ENCODE measurements at regions not wholly inside any gene's neighbourhood (a gene's known extent, or its start where the extent isn't known, plus 50 kb on each side); places are given as distances from the start of the nearest gene placed in this dataset.
A peak's percentile ranks its signal among the peaks of the same experiment; 100 is the strongest.

DNA sequence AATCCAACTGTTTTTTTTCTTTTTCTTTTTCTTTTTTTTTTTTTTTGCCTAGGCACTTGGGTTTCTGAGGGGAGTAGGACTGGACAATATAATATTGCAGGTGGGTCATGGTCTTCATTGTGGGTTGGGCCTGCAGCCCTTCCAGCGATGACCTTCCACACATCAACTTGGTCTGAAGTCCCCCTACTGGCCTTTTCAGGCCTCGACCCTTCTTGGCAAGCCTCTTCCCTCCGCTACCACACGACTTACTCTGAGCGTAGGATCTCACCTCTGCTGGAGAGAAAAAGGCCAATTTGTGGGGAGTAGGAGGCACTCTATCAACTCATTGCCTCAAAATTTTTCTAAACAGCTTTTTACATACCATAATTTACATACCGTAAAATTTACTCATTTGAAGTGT, 51.1 kb upstream of the GRIK3 start:
- DNase-seq = peak in 1 of 2 experiments; percentile 8
- no TSS peak for BruUV-seq (replicated peaks)
- no peaks in the 10 kb centered on the region for H3K36me3 ChIP-seq (ENCODE audit: control insufficient read depth, insufficient read depth, low read length)
- H3K36me3 Mint-ChIP-seq (ENCODE audit: insufficient read depth, unreplicated experiment) = no peaks in the 10 kb centered on the region
- H3K27me3 Mint-ChIP-seq (ENCODE audit: insufficient read depth, unreplicated experiment) = peaks cover 8% of the 10 kb centered on the region
- ChIA-PET POLR2A (no interaction called here), CTCF (no interaction called here)
- H3K4me1 ChIP-seq = no peaks in the 10 kb centered on the region
- H3K4me3 Mint-ChIP-seq (ENCODE audit: unreplicated experiment) = no peak overlapping the region
- H3K9me3 Mint-ChIP-seq (ENCODE audit: unreplicated experiment) = no peaks in the 10 kb centered on the region
- TF ChIP-seq, protein P1, sequence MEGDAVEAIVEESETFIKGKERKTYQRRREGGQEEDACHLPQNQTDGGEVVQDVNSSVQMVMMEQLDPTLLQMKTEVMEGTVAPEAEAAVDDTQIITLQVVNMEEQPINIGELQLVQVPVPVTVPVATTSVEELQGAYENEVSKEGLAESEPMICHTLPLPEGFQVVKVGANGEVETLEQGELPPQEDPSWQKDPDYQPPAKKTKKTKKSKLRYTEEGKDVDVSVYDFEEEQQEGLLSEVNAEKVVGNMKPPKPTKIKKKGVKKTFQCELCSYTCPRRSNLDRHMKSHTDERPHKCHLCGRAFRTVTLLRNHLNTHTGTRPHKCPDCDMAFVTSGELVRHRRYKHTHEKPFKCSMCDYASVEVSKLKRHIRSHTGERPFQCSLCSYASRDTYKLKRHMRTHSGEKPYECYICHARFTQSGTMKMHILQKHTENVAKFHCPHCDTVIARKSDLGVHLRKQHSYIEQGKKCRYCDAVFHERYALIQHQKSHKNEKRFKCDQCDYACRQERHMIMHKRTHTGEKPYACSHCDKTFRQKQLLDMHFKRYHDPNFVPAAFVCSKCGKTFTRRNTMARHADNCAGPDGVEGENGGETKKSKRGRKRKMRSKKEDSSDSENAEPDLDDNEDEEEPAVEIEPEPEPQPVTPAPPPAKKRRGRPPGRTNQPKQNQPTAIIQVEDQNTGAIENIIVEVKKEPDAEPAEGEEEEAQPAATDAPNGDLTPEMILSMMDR (IDR thresholded peaks at IDR 0.05; ENCODE audit: insufficient read depth in 1 of 2, low read depth in 1 of 2, low read length in 1 of 2, severe bottlenecking in 1 of 2, unreplicated experiment in 1 of 2) = peak in 1 of 2 experiments; percentile 39
- no peaks in the 10 kb centered on the region for H3K9me3 ChIP-seq
- no peaks in the 10 kb centered on the region for H3K27me3 ChIP-seq (replicated peaks; ENCODE audit: control insufficient read depth, insufficient read depth, low read length)
- H3K4me1 Mint-ChIP-seq (ENCODE audit: low read depth, unreplicated experiment) = no peaks in the 10 kb centered on the region
- no peak overlapping the region for H3K4me3 ChIP-seq (ENCODE audit: low read depth, low read length)
- H3K27ac Mint-ChIP-seq (ENCODE audit: unreplicated experiment) = no peak overlapping the region
- intact Hi-C loops (cut with micrococcal nuclease; ENCODE audit: unreplicated experiment) = no loop called here

DNA sequence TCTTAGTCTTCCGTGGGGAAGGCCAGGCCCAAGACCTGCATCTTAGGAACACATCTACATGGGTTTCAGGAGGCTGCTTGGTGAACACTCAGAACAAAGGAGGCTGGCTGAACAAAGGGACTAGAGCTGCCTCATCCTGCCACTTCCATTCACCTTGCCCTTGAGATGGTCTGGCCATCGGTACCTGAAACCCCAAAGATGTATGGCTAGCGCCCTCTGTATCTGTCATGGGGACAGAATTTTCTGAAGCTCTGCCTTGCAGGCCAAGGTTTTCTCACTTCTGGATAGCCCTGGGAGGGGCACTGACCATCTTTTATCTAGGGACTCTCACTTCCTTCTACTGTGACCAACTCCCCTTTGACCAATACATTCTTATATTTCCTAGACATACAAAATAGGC, 55.4 kb upstream of the GRIK3 start:
- no peaks in the 10 kb centered on the region for H3K36me3 Mint-ChIP-seq (ENCODE audit: insufficient read depth, unreplicated experiment)
- no peak for DNase-seq
- H3K9me3 ChIP-seq = no peaks in the 10 kb centered on the region
- H3K4me3 Mint-ChIP-seq (ENCODE audit: unreplicated experiment) = no peak overlapping the region
- no peaks in the 10 kb centered on the region for H3K36me3 ChIP-seq (ENCODE audit: control insufficient read depth, insufficient read depth, low read length)
- H3K27ac Mint-ChIP-seq (ENCODE audit: unreplicated experiment) = no peak overlapping the region
- no peaks in the 10 kb centered on the region for H3K4me1 Mint-ChIP-seq (ENCODE audit: low read depth, unreplicated experiment)
- ChIA-PET POLR2A (no interaction called here), CTCF (no interaction called here)
- intact Hi-C loops (cut with micrococcal nuclease; ENCODE audit: unreplicated experiment) = no loop called here
- no TSS peak for BruUV-seq (replicated peaks)
- H3K9me3 Mint-ChIP-seq (ENCODE audit: unreplicated experiment) = no peaks in the 10 kb centered on the region
- no peaks in the 10 kb centered on the region for H3K27me3 ChIP-seq (replicated peaks; ENCODE audit: control insufficient read depth, insufficient read depth, low read length)
- H3K27me3 Mint-ChIP-seq (ENCODE audit: insufficient read depth, unreplicated experiment) = peaks cover 9% of the 10 kb centered on the region
- TF ChIP-seq, protein P1 (IDR thresholded peaks at IDR 0.05; ENCODE audit: insufficient read depth in 1 of 2, low read depth in 1 of 2, low read length in 1 of 2, severe bottlenecking in 1 of 2, unreplicated experiment in 1 of 2) = no peak
- H3K4me3 ChIP-seq (ENCODE audit: low read depth, low read length) = no peak overlapping the region
- H3K4me1 ChIP-seq = no peaks in the 10 kb centered on the region

DNA sequence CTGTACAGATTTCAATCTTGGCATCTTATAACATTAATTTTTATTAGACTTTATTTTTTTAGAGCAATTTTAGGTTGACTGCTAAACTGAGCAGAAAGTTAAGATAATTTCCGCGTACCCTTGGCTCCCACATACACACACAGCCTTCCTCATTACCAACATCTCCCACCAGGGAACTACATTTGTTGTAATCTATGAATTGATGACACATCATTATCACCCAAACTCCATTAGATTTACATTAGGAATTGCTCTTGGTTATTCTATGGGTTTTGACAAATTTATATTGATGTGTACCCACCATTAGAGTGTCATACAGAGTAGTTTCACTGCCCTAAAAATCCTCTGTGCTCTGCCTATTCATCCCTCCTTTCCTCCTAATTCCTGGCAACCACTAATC, 56.4 kb upstream of the GRIK3 start:
- ChIA-PET CTCF (no interaction called here), POLR2A (no interaction called here)
- no peak overlapping the region for H3K4me3 Mint-ChIP-seq (ENCODE audit: unreplicated experiment)
- no TSS peak for BruUV-seq (replicated peaks)
- DNase-seq = no peak
- no peaks in the 10 kb centered on the region for H3K9me3 ChIP-seq
- intact Hi-C loops (cut with micrococcal nuclease; ENCODE audit: unreplicated experiment) = no loop called here
- TF ChIP-seq, protein P1 (IDR thresholded peaks at IDR 0.05; ENCODE audit: insufficient read depth in 1 of 2, low read depth in 1 of 2, low read length in 1 of 2, severe bottlenecking in 1 of 2, unreplicated experiment in 1 of 2) = no peak
- no peaks in the 10 kb centered on the region for H3K4me1 ChIP-seq
- H3K27me3 Mint-ChIP-seq (ENCODE audit: insufficient read depth, unreplicated experiment) = peaks cover 5% of the 10 kb centered on the region
- no peaks in the 10 kb centered on the region for H3K36me3 ChIP-seq (ENCODE audit: control insufficient read depth, insufficient read depth, low read length)
- no peak overlapping the region for H3K4me3 ChIP-seq (ENCODE audit: low read depth, low read length)
- no peaks in the 10 kb centered on the region for H3K9me3 Mint-ChIP-seq (ENCODE audit: unreplicated experiment)
- no peaks in the 10 kb centered on the region for H3K36me3 Mint-ChIP-seq (ENCODE audit: insufficient read depth, unreplicated experiment)
- no peaks in the 10 kb centered on the region for H3K27me3 ChIP-seq (replicated peaks; ENCODE audit: control insufficient read depth, insufficient read depth, low read length)
- H3K27ac Mint-ChIP-seq (ENCODE audit: unreplicated experiment) = no peak overlapping the region
- no peaks in the 10 kb centered on the region for H3K4me1 Mint-ChIP-seq (ENCODE audit: low read depth, unreplicated experiment)

Data from Caco-2 (cell line).